ENCODE measurements at regions not wholly inside any gene's neighbourhood (a gene's known extent, or its start where the extent isn't known, plus 50 kb on each side); places are given as distances from the start of the nearest gene placed in this dataset.

DNA sequence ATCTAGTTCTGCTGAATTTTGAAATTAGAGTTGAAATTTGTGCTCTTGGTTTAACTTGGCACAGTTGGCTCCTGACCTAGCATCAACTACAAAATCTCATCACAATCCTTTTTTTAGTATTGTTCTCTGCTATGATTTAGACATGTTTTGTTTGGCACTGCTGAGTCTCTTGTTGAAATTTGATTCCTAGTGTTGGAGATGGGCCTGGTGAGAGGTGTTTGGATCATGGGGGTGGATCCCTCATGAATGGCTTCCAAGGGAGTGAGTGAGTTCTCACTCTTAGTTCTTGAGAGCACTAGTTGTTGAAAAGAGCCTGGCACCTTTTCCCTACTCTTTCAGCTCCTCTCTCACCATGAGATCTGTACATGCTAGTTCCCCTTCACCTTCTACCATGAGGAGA is 605.6 kb upstream of the SLC39A10 start:
- DNase-seq, result no peak
- ChIA-PET CTCF (no interaction called here), POLR2A (no interaction called here)
- H3K4me3 Mint-ChIP-seq, result no peak overlapping the region
- Histone ChIP-seq H3K27ac (ENCODE audit: low read length in 2 of 2) (no peak overlapping the region), H3K9me3 (ENCODE audit: control extremely low read depth in 1 of 3, control insufficient read depth in 2 of 3, insufficient read depth in 1 of 3, low read length in 2 of 3) (no peaks in the 10 kb centered on the region), H3K4me1 (ENCODE audit: control insufficient read depth in 2 of 2, insufficient read depth in 2 of 2, low read length in 2 of 2) (no peaks in the 10 kb centered on the region), H3K4me2 (replicated peaks; ENCODE audit: low read depth, low read length, poor library complexity, severe bottlenecking) (no peak overlapping the region), H3K36me3 (replicated peaks in 1 of 2; ENCODE audit: control extremely low read depth in 1 of 2, control insufficient read depth in 1 of 2, extremely low read depth in 1 of 2, insufficient read depth in 2 of 2, low read length in 1 of 2) (no peaks in the 10 kb centered on the region), H3K79me2 (ENCODE audit: control insufficient read depth, insufficient read depth, low read length) (no peaks in the 10 kb centered on the region), H3K27me3 (replicated peaks in 1 of 4; ENCODE audit: control extremely low read depth in 1 of 4, control insufficient read depth in 3 of 4, insufficient read depth in 4 of 4, low read length in 3 of 4) (no peaks in the 10 kb centered on the region), H3K9ac (ENCODE audit: low read length) (no peak overlapping the region), H2AFZ (ENCODE audit: insufficient read depth, low read depth, low read length, poor library complexity, severe bottlenecking) (no peak overlapping the region), H3K4me3 (ENCODE audit: control extremely low read depth in 1 of 5, extremely low read depth in 1 of 5, insufficient read depth in 1 of 5, low read depth in 2 of 5, low read length in 4 of 5) (no peak overlapping the region), H4K20me1 (ENCODE audit: control insufficient read depth, insufficient read depth, low read length, poor library complexity, severe bottlenecking) (no peaks in the 10 kb centered on the region)
- no peak overlapping the region for H3K27ac Mint-ChIP-seq
- no peaks in the 10 kb centered on the region for H3K27me3 Mint-ChIP-seq
- H3K4me1 Mint-ChIP-seq, result no peaks in the 10 kb centered on the region
- ATAC-seq (ENCODE audit: low read depth), result no peak
- H3K9me3 Mint-ChIP-seq (ENCODE audit: insufficient read depth), result no peaks in the 10 kb centered on the region
- no peak for TF ChIP-seq CTCF (IDR thresholded peaks at IDR 0.05)
- TF ChIP-seq EZH2 (IDR thresholded peaks at IDR 0.05; ENCODE audit: borderline replicate concordance, insufficient read depth, low read depth, low read length, poor library complexity, severe bottlenecking), result no peak
- intact Hi-C loops (cut with micrococcal nuclease), result no loop called here

DNA sequence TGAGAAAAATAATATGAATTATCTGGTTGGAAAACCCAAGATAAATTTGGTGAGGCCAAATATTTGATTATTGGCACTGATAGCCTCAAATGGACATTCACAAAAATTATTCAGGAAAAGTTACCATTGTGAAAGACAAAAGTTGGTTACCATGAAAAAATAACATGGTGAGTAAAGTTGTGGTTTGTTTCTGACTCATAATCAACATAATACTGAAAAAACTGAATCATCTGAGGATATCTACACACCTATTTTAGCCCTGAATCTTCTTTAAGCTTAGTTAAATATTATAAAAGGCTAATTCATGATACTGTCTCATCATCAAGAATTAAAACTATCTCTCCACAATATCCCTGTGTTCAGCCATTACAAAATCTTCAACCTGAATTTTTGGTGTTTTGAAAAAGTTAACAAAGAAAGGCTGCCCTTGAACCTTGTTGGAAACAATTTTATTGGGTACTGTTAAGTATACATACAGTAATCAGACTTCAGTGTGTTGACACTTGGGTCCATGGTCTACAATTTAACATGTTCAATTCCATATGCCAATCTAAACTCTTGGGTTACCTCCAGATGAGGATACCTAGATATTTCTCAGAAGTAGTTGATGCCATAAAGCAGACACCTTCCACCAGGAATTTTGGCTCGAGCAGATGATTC is 607.5 kb upstream of the SLC39A10 start:
- CTCF ChIA-PET, result no interaction called here

More for the DNA sequence above, 607.5 kb upstream of the SLC39A10 start:
- no peak overlapping the region for H3K4me3 Mint-ChIP-seq
- intact Hi-C loops (cut with micrococcal nuclease), result no loop called here
- Histone ChIP-seq H3K79me2 (ENCODE audit: control insufficient read depth, insufficient read depth, low read length) (no peaks in the 10 kb centered on the region), H3K4me1 (ENCODE audit: control insufficient read depth in 2 of 2, insufficient read depth in 2 of 2, low read length in 2 of 2) (no peaks in the 10 kb centered on the region), H3K27me3 (replicated peaks in 1 of 4; ENCODE audit: control extremely low read depth in 1 of 4, control insufficient read depth in 3 of 4, insufficient read depth in 4 of 4, low read length in 3 of 4) (no peaks in the 10 kb centered on the region), H3K9me3 (ENCODE audit: control extremely low read depth in 1 of 3, control insufficient read depth in 2 of 3, insufficient read depth in 1 of 3, low read length in 2 of 3) (no peaks in the 10 kb centered on the region), H3K36me3 (replicated peaks in 1 of 2; ENCODE audit: control extremely low read depth in 1 of 2, control insufficient read depth in 1 of 2, extremely low read depth in 1 of 2, insufficient read depth in 2 of 2, low read length in 1 of 2) (no peaks in the 10 kb centered on the region), H2AFZ (ENCODE audit: insufficient read depth, low read depth, low read length, poor library complexity, severe bottlenecking) (no peak overlapping the region), H3K9ac (ENCODE audit: low read length) (no peak overlapping the region), H3K4me2 (replicated peaks; ENCODE audit: low read depth, low read length, poor library complexity, severe bottlenecking) (no peak overlapping the region), H3K27ac (ENCODE audit: low read length in 2 of 2) (no peak overlapping the region), H4K20me1 (ENCODE audit: control insufficient read depth, insufficient read depth, low read length, poor library complexity, severe bottlenecking) (no peaks in the 10 kb centered on the region), H3K4me3 (ENCODE audit: control extremely low read depth in 1 of 5, extremely low read depth in 1 of 5, insufficient read depth in 1 of 5, low read depth in 2 of 5, low read length in 4 of 5) (no peak overlapping the region)
- no peaks in the 10 kb centered on the region for H3K27me3 Mint-ChIP-seq
- no CpG with 5 or more reads among the region's 1 CpG for WGBS (ENCODE audit: insufficient coverage)
- H3K4me1 Mint-ChIP-seq, result no peaks in the 10 kb centered on the region
- DNase-seq (no peak), ATAC-seq (ENCODE audit: low read depth) (no peak)
- no peak for TF ChIP-seq EZH2 (IDR thresholded peaks at IDR 0.05; ENCODE audit: borderline replicate concordance, insufficient read depth, low read depth, low read length, poor library complexity, severe bottlenecking)
- TF ChIP-seq CTCF (IDR thresholded peaks at IDR 0.05), result no peak
- no peak overlapping the region for H3K27ac Mint-ChIP-seq
- H3K9me3 Mint-ChIP-seq (ENCODE audit: insufficient read depth), result no peaks in the 10 kb centered on the region
- POLR2A ChIA-PET, result no interaction called here

Measured in B cell (primary cell).